HG03378 (cell line): ENCODE measurements at regions not wholly inside any gene's neighbourhood (a gene's known extent, or its start where the extent isn't known, plus 50 kb on each side); places are given as distances from the start of the nearest gene placed in this dataset.

Experiments used
- ATAC-seq: cut with Tn5 transposase; IDR thresholded peaks from one replicate; pipeline ENCODE4 v1.9.1; 2021; ENCODE audit warnings: mild to moderate bottlenecking, moderate library complexity; ENCODE audit not compliant: unreplicated experiment

GRCh38 chr10:44435196-44435595 is 50.3 kb upstream of the CXCL12 start:
- no peak for ATAC-seq

- ATAC-seq: no peak
Observed at GRCh38 chr10:44436240-44436639, 51.3 kb upstream of the CXCL12 start.

GRCh38 chr10:44437840-44438511 is 53.1 kb upstream of the CXCL12 start:
- ATAC-seq: no peak

- ATAC-seq: no peak
Observed at GRCh38 chr10:44439239-44439957, 54.5 kb upstream of the CXCL12 start.

GRCh38 chr10:44439958-44440244 is 55.0 kb upstream of the CXCL12 start:
- ATAC-seq: no peak

- no peak for ATAC-seq
Observed at GRCh38 chr10:44457259-44457658, 72.4 kb upstream of the CXCL12 start.

GRCh38 chr10:44458671-44459413 is 73.9 kb upstream of the CXCL12 start:
- ATAC-seq: no peak

GRCh38 chr10:44459671-44460070 is 74.8 kb upstream of the CXCL12 start:
- no peak for ATAC-seq

- ATAC-seq: no peak
Observed at GRCh38 chr10:44460416-44460815, 75.5 kb upstream of the CXCL12 start.

GRCh38 chr10:44462338-44462914 is 77.5 kb upstream of the CXCL12 start:
- ATAC-seq: no peak

GRCh38 chr10:44463511-44464121 is 78.7 kb upstream of the CXCL12 start:
- ATAC-seq: no peak

- no peak for ATAC-seq
Observed at GRCh38 chr10:44464503-44464902, 79.6 kb upstream of the CXCL12 start.

- ATAC-seq: no peak
Observed at GRCh38 chr10:44465401-44466115, 80.7 kb upstream of the CXCL12 start.

GRCh38 chr10:44466236-44466635 is 81.3 kb upstream of the CXCL12 start:
- ATAC-seq: no peak

GRCh38 chr10:44467090-44467489 is 82.2 kb upstream of the CXCL12 start:
- ATAC-seq: no peak

- no peak for ATAC-seq
Observed at GRCh38 chr10:44467900-44468299, 83.0 kb upstream of the CXCL12 start.

- ATAC-seq: no peak
Observed at GRCh38 chr10:44468525-44468924, 83.6 kb upstream of the CXCL12 start.

GRCh38 chr10:44468965-44469364 is 84.1 kb upstream of the CXCL12 start:
- no peak for ATAC-seq

- no peak for ATAC-seq
Observed at GRCh38 chr10:44470784-44471183, 85.9 kb upstream of the CXCL12 start.

GRCh38 chr10:44471410-44471809 is 86.5 kb upstream of the CXCL12 start:
- no peak for ATAC-seq

- no peak for ATAC-seq
Observed at GRCh38 chr10:44473146-44473545, 88.2 kb upstream of the CXCL12 start.
